HG02678 (cell line): ENCODE measurements at regions not wholly inside any gene's neighbourhood (a gene's known extent, or its start where the extent isn't known, plus 50 kb on each side); places are given as distances from the start of the nearest gene placed in this dataset.

Experiments
- ATAC-seq: cut with Tn5 transposase; IDR thresholded peaks from one replicate; pipeline ENCODE4 v1.9.1; 2021; ENCODE audit warnings: mild to moderate bottlenecking, moderate library complexity; ENCODE audit not compliant: unreplicated experiment

DNA sequence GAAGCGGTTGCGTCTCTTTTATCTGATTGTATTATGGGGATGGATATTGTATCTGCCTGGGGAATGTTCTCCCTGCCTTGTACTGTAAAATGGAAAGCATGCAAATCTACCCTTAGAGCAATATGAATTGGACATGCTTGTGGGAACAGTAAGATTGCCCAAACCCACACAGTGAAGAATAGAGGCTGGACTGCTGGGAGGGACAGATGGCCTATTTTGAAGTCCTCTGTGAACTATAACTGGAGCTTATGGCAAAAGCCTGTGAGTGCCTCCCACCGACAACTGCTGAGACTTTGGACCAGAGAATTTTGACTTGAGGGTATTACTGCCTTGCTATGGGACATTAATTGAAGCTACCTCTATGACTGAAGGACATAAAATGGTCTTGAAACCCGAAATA is 168.9 kb downstream of the ERCC6L2 start:
- no peak for ATAC-seq

DNA sequence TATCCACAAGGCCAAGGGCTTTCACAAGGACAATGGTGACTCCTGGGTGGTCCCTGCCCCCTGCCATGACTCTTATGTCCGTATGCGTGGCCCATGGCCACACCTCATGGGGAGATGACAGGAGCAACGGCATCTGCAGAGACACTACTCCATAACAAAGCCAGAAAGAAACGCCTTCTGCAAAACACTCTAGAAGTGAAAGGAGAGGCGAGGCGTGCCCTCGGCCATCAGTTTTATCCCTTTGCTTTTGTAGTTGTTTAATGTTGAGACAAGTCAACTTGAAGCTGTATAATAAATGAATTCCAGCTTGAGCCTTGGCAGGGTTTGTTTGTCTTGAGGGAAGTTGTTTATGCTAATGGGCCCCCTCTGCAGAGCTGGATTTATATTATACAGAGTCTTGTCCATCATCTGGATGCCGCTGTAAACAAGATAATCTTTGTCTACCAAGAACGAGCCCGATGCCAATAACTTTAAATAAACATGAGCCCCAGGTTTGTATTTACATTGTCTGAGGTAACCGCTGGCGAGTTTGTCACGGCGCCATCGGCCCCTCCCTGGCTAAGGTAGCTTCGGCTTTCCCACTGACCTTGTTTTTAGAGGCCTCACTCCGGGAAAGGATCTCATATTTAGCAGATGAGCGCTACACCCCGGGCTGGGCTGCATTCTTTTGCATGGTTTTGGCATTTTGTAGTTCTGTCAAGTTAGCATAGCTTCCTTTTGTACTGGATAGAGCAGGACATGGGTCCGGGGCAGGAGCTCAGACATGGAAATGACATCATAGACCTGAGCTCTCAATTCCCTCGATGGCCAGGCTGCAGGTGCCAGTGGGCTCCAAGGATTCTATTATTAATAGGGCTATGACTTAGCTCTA is 165.3 kb downstream of the ERCC6L2 start:
- ATAC-seq: no peak

DNA sequence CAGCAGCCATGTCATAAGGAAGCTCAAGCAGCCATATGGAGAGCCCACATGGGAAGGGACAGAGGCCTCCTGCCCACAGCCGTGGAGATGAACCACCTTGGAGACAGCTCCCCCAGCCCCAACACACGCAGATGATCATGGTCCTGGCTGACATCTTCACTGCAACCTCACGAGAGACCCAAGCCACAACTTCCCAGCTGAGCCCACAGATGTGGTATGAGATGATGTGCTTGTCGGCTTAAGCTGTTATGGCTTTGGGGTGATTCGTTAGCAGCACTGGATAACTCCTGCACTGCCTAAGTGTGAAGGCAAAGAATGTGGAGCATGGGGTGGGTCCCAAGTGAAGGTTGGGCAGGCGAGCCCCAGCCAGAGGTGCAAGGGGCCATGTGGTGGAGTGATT is 163.4 kb downstream of the ERCC6L2 start:
- ATAC-seq: no peak

DNA sequence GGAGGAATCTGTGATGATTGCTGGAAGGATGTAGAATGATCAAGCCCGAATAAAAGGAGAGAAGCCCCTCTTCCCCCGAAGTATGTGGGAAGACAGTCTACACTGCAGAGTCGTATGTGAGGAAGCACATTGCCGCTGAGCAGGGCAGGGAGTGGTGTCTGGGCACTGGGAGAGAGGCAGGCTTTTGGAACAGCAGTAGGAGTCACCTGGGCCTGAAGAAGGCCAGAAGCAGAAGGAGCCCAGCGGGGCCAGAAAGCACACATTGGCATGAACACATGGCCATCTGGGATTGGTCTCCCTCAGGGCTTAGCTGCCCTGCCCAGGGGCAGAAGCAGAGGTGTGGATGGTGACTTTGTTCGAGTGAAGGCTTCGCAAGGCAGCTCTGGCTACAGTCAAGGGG is 162.8 kb downstream of the ERCC6L2 start:
- no peak for ATAC-seq

DNA sequence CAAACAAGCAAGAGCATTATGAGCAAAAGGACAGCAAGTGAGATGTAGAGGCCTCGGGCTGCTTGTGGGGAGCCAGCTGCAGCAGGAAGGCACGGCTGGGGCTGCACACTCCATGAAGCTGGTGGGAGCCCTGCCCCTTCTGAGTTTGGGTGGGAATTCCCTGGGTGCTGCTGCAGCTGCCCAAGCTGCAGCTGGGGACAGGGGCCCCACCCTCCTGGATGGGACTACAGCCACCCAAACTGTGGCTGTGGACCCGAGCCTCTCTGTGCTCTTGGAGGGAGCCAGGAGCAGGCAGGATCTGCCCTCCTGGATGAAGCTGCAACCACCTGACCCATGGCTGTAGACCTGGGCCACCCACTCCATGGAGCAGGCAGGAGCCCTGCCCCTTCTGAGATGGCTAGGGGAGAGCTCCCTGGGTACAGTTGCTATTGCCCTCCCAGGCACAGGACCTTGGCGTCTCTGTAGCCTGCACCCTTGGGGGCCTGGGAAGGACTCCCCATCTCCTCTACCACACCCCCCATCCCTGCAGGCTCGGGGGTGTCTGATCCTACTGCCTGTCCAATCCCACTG is 159.1 kb downstream of the ERCC6L2 start:
- no peak for ATAC-seq

DNA sequence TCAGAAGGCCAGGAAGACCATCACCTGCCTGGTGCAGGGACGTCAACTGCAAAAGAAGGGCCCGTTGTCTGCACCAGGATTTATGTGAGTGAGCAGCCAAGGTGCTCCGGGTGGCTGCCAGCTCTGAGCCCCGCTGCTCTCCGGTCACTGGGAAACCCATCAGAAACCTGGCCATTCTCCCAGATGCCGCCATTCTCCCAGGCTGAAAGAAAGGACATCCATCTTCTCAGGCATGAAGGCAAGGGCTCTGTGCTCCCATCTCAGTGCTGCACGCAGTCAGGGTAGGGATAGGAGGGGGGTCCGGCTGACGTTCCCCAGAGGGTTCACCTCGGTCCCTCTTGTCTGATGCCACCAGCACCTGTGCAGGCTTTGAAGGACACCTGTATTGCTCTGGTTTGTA is 158.4 kb downstream of the ERCC6L2 start:
- no peak for ATAC-seq

DNA sequence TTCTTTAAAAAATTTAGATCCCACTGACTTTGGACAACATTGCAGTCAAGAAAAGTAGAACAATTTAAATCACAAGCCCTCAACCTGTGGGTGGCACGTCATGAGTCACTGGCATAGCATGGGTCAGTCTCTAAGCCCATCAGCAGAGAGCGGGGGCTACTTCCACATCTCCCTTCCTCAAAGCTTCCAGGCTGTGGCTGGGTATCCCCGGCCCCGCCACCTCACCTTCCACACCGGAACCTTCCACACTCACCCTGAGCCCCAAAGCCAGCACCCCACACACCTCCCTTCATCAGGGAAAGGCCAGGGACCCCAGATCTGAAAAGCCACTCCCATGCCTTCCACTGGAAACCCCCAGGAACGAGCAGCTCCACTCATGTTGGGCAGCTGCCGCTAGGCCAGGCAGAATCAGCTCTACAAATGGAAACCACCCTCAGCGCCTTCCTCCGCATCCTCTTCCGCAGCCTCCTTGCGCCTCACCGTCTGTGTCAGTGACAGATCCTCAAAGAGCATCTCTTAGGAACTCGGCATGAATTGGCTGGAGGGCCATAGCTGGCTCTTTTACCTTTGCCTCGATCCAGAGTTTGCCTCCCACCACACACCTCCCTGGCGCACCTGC is 156.5 kb downstream of the ERCC6L2 start:
- no peak for ATAC-seq

DNA sequence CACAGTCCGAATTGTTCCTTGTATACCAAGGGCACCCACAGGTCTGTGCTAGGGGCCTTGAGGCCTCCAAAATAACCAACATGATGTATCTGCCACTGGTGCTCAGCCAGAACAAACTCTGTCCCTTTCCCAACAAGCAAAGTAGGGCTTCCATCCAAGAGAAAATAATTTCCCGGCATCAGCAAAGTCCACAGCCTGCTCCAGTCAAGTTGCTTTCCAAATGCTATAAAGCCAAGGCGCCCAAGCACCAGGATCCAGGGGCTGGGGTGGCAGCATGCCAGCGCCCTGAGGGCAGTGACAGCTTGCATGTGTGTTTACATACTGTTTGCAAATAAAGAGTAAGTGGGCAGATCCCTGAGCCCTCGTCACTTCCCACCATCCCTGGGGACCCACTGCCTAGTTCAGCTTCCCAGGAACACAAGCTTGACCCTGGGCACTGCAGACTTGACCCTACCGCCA is 155.9 kb downstream of the ERCC6L2 start:
- ATAC-seq: no peak

DNA sequence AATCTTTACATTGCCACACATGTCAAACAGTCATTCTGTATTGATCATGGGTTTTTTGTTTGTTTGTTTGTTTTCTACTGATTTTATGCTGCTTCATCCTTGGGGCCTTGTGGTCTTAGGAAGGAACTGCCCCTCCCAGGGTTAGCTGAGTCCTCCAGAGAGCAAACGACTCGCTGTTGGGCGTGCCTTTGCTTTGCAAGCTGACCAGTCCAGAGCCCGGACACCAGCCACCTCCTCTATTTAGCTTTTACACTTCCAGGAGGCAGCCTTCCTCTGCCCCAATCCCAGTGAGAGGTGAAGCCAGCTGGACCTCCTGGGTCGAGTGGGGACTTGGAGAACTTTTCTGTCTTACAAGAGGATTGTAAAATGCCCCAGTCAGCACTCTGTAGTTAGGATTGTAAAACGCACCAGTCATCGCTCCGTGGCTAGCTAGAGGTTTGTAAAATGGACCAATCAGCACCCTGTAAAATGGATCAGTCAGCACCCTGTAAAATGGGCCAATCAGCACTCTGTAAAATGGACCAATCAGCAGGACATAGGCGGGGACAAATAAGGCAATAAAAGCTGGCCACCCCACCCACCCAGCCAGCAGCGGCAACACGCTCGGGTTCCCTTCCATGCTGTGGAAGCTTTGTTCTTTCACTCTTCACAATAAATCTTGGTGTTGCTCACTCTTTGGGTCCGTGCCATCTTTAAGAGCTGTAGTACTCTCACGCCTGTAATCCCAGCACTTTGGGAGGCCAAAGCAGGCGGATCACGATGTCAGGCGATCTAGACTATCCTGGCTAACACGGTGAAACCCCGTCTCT is 154.4 kb downstream of the ERCC6L2 start:
- no peak for ATAC-seq

DNA sequence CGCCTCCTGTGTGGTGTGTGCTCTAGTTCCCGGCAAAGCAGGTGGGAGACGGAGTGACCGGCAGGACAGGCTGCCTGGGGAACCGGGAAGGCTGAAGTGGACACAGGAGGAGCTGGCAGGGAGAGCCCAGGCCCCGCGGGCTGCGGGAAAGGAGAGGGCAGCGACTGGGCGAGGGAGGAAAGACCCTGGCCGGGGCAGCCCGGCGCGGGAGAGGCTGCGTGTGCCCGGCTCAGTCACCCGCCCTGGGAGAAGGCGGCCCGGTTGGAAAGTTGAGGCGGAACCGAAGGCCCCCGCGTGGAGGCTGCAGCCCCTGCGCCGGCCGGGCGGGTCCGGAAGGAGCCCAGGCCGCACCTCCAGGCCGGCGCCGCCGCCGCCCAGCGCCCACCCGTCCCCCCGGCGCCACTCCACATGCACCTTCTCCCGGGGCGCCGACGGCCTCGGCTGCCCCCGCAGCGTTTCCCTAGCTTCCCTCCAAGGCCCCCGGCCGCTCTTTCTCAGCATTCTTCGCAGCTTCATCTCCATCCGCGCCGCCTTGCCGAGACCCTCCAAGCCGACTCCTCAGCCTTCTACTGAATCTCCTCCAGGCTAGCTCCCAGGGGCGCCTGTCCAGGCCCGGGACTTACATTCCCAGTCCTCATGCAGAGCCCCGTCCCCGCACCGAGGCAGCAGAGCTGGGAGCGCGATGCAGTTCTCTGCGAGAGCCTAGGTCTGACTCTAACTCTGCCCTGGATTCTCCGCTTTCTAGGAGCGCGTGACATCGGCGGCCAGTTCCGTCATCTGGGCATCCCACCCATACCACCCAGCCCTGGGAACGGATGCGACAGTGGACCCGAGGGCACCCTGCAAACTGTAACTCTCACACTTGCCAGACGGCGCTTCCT is 152.0 kb downstream of the ERCC6L2 start:
- no peak for ATAC-seq

DNA sequence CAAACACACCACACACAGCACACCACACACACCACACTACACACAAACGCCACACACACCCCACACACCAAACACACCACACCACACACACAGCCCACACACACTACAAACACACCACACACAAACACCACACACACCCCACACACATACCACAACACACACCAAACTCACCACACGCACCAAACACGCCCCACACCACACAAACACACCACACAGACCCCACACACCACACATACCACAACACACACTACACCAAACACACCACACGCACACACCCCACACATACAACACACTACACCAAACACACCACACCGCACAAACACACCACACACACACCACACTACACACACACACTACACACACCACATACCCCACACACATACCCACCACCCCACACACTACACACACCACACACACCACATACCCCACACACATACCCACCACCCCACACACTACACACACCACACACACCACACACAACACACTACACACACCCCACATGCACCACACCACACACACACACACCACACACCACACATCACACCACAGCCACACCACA is 151.2 kb downstream of the ERCC6L2 start:
- no peak for ATAC-seq

DNA sequence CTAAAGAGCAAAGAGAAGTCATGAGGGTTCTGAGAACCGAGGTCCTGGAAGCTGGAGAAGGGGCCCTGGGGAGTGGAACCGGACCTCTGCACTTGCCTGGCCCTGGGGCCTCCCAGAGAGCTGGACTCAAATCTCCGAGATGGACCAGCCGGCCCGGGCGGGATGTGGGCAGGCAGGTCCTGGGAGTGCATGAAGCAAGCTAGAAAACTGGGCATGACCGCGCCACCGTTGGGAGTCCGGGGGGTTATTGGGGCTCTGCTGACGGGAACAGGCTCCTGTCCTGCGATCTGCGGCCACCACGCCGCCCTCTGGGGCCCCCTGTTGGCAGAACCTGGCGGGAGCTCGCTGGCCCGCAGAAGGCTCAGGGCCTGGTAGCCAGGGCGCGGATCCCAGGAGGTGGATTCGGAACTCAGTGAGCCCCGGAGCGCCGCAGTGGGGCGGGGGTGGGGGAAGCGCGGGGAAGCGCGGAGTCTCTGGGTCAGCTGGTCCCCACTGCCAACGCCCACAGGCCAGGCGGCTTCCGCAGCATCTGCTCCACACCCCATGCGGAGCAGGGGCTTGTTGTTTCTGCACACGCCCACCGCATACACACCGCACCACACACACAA is 150.6 kb downstream of the ERCC6L2 start:
- no peak for ATAC-seq

DNA sequence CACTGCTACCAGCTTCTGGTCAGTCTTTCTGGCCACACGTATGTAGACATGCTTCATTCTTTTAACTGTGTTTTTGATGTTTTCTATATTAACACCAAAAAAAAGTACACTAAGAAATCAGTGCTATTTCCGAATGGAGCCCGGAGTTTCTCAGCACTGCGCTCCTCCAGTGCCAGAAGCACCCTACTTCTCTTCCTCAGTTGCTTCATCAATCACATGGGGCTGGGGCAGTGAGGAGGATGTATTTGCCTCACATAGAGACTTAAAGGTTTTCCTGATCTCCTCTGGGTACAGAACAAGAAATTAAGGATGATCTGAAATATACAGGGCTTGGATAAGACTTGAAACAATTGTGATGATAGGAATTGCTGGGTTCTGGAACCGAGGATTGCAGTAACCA is 148.0 kb downstream of the ERCC6L2 start:
- ATAC-seq: no peak

DNA sequence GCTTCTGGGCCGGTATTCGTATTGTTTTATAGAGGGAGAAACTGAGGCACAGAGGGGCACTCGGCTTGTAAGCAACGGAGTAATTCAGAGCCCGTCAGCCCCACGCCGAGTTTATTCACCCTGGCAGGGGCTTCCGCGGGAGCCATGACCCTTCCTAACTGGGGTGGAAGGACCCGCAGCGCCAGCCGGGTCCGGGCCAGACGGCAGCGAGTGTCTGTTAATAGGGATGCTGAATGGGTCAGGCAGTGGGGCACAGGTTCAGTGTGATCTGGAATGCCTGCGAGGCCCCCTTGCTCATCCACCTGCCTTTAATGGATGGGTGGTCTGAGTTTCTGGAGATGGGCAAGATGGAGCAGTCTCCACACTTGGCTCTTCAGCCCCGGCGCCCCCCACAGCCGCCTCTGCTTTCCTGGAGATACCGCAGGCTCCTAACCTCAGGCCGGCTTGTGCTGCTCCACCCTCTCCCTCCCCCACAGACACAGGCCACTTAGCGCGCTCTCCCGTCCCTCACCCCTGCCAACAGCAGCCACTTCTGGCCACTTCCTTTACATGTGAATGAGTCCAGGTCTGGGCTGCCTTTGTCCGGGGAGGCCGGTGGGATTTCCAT is 147.1 kb downstream of the ERCC6L2 start:
- no peak for ATAC-seq

DNA sequence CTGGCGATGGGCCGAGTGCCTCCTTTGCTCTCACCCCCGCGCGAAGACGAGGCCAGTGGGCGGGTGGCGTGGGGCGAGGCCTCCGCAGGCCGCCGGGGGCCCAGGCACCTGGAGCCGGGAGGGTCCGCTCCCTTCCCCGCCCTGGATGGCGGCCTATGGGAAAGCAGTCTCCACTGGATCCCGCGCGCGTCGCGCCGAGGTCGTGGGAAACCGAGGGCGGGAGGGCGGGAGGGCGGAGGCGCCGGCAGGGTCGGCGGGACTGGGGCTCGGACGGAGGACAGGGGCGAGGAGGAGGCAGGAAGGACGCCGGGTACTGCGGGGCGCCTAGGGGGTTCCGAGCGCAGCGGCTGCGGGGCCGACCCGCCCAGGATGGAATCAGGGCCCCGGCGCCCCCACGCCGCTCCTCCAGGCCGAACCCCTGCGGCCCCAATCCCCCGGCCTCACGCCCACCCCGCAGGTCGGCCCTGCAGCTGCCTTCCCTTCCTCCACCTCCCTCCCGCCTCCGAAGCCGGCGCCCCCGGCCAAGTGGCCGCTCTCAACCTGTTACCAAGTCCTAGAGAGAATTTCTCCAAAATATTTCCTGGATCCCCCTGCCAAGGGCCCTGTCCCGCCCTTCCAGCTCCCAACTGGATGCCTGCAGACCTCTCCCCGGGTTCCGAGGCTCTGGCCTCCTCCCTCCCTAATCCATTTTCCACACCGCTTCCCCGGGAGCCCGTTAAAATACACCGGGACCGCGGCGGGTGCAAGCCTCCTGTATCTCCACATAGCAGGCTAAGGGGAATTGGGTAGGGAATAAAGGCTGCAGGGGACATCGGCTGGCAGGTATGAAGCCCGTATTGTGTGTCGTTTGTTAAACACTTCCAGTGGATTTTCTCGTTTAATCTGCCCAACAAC is 146.3 kb downstream of the ERCC6L2 start:
- no peak for ATAC-seq

DNA sequence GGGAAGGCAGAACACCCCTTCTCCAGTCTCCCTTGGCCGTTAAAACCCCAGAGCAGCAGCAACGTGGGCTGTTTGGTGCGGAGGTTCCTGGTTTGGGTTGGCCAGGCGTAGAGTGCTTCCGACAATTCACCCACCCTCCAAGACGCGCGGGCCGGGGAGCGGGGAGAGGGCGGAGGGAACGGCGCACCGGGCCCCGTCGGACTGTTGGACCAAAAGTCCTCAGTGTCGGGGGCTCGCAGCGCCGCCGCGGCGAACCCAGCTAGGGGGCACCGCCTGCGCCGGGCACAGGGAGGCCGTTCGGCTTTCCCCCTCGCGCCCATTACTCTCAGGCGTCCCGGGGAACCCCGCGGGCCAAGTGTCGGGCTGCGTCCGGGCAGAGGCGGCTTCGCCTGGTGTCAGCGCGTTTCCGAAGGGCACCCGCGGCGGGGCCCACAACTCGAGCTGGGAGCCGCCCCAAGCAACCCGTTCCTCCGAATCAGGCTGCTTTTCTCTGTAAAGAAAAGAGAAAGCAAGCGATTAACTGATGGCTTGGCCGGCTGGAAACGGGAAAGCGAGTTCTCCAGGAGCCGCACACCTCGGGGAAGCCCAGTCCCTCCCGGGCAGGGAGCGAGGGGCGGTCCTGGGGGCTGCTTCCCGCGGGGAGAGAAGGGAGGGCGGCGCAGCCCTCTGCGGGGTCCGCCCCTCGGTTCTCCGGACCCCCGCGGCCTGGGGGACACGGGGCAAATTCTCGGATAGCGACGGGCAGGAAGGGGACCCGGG is 145.5 kb downstream of the ERCC6L2 start:
- ATAC-seq: no peak

DNA sequence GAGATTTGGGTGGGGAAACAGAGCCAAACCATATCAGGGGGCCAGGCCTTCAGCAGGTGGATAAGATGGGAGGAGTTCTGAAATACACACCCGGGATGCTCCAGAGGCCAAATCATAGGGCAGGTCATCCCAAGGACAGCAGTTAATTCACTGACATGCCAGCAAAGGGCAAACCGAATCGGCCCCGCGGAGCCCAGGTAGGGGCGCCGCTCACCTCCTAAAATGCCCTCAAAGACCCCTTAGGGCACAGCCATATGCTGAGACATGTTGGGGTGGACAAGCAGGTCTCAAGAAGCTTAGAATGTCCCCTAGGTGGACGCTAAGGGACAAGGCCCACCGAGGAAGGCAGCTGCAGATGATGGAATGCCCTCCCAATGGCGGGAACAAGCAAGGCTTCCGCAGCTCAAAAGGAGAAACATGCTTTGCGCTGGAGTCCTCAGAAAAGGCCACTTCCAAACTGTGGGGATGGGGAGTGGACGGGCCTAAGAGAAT is 144.9 kb downstream of the ERCC6L2 start:
- no peak for ATAC-seq
